ENCODE measurements at regions not wholly inside any gene's neighbourhood (a gene's known extent, or its start where the extent isn't known, plus 50 kb on each side); places are given as distances from the start of the nearest gene placed in this dataset.

- Histone ChIP-seq H3K9me3 (no peaks in the 10 kb centered on the region), H3K36me3 (no peaks in the 10 kb centered on the region), H3K4me1 (peaks cover 0 to 6% (median 2%) of the 10 kb centered on the region in 4 donors), H3K27me3 (no peaks in the 10 kb centered on the region), H3K4me3 (peak overlapping the region; percentile 18 to 55 (median 44)), H3K27ac (peak overlapping the region in 2 of 4 donors; percentile 69 to 72)
- TF ChIP-seq CTCF (IDR thresholded peaks at IDR 0.05) (peak in 2 of 6 experiments; percentile 9 to 23), POLR2AphosphoS5 (IDR thresholded peaks at IDR 0.05) (peak in 1 of 2 donors; percentile 38), POLR2A (IDR thresholded peaks at IDR 0.05) (no peak)
- ATAC-seq (ENCODE audit: low FRiP score in 2 of 2): peak; percentile 54 to 80
- 38 to 52% methylated on average over 16 to 48 of the region's 51 CpGs for WGBS, 2 donors
- DNase-seq: peak; percentile 50 to 89
Observed at GRCh38 chr6:17015551-17016381, 86.1 kb upstream of the STMND1 start.

- no peaks in the 10 kb centered on the region for H3K9me3 ChIP-seq
- H3K27ac ChIP-seq: no peak overlapping the region
- peaks cover 0 to 6% (median 2%) of the 10 kb centered on the region in 4 donors for H3K4me1 ChIP-seq
- TF ChIP-seq POLR2AphosphoS5 (IDR thresholded peaks at IDR 0.05) (no peak), POLR2A (IDR thresholded peaks at IDR 0.05) (no peak)
- ATAC-seq (ENCODE audit: low FRiP score in 2 of 2): peak in 1 of 2 donors; percentile 32
- H3K4me3 ChIP-seq: no peak overlapping the region
- 67 to 81% methylated on average over 4 of the region's 4 CpGs for WGBS, 2 donors
- H3K36me3 ChIP-seq: no peaks in the 10 kb centered on the region
- DNase-seq: no peak
- no peaks in the 10 kb centered on the region for H3K27me3 ChIP-seq
Observed at GRCh38 chr6:17015144-17015543, 86.7 kb upstream of the STMND1 start.

- no peak for DNase-seq
- Histone ChIP-seq H3K27ac (peak overlapping the region in 1 of 4 donors; percentile 27), H3K4me1 (peaks cover 0 to 6% (median 2%) of the 10 kb centered on the region in 4 donors), H3K27me3 (no peaks in the 10 kb centered on the region), H3K4me3 (no peak overlapping the region), H3K36me3 (no peaks in the 10 kb centered on the region), H3K9me3 (no peaks in the 10 kb centered on the region)
- ATAC-seq (ENCODE audit: low FRiP score in 2 of 2): no peak
- WGBS, 2 donors: 92 to 93% methylated on average over 4 of the region's 4 CpGs
- TF ChIP-seq CTCF (IDR thresholded peaks at IDR 0.05) (no peak), POLR2AphosphoS5 (IDR thresholded peaks at IDR 0.05) (no peak), POLR2A (IDR thresholded peaks at IDR 0.05) (no peak), EP300 (IDR thresholded peaks at IDR 0.05) (no peak)
Observed at GRCh38 chr6:17013701-17014100, 88.1 kb upstream of the STMND1 start.

- no peak for ATAC-seq (ENCODE audit: low FRiP score in 2 of 2)
- TF ChIP-seq POLR2A (IDR thresholded peaks at IDR 0.05) (no peak), EP300 (IDR thresholded peaks at IDR 0.05) (peak in 2 of 4 donors; percentile 66 to 74), POLR2AphosphoS5 (IDR thresholded peaks at IDR 0.05) (peak in 1 of 2 donors; percentile 48)
- H3K4me3 ChIP-seq: no peak overlapping the region
- H3K9me3 ChIP-seq: peaks cover 0 to 5% (median 0%) of the 10 kb centered on the region in 4 donors
- H3K36me3 ChIP-seq: no peaks in the 10 kb centered on the region
- WGBS, 2 donors: 55 to 71% methylated on average over 10 to 12 of the region's 12 CpGs
- no peaks in the 10 kb centered on the region for H3K27me3 ChIP-seq
- peak overlapping the region; percentile 7 to 66 (median 24) for H3K27ac ChIP-seq
- DNase-seq: peak in 1 of 2 donors; percentile 23
- H3K4me1 ChIP-seq: peaks cover 0 to 6% (median 2%) of the 10 kb centered on the region in 4 donors
Observed at GRCh38 chr6:17012421-17013225, 89.2 kb upstream of the STMND1 start.

GRCh38 chr6:17011985-17012384, 89.9 kb upstream of the STMND1 start:
- DNase-seq: no peak
- Histone ChIP-seq H3K27ac (peak overlapping the region in 1 of 4 donors; percentile 31), H3K9me3 (peaks cover 0 to 5% (median 0%) of the 10 kb centered on the region in 4 donors), H3K36me3 (no peaks in the 10 kb centered on the region), H3K4me3 (no peak overlapping the region), H3K27me3 (no peaks in the 10 kb centered on the region), H3K4me1 (peaks cover 0 to 6% (median 2%) of the 10 kb centered on the region in 4 donors)
- TF ChIP-seq CTCF (IDR thresholded peaks at IDR 0.05) (no peak), EP300 (IDR thresholded peaks at IDR 0.05) (no peak), POLR2AphosphoS5 (IDR thresholded peaks at IDR 0.05) (no peak), POLR2A (IDR thresholded peaks at IDR 0.05) (no peak)
- no peak for ATAC-seq (ENCODE audit: low FRiP score in 2 of 2)
- 89 to 93% methylated on average over 5 of the region's 5 CpGs for WGBS, 2 donors

Measured in upper lobe of left lung (tissue), 6 donors.